ENCODE measurements at regions not wholly inside any gene's neighbourhood (a gene's known extent, or its start where the extent isn't known, plus 50 kb on each side); places are given as distances from the start of the nearest gene placed in this dataset.

DNA sequence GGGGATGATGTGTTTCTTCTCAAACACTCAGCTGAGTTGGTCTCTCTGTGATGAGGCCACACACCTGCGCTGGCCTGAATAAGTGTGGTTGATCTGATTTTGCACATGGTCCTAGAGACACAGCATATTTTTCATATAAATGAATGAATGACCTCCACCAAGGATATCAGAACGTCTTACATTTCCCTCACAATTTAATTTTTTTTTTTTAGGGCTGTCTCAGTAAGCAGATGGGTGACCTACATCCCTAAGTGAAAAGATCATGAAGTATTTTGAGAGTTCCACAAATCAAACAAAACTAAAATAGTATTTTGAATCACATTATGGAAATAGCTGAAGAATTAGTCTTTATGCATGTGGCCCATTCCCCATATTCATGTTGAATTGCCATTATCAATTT, 333.7 kb upstream of the TMTC1 start:
- no peak overlapping the region for H3K27ac ChIP-seq (ENCODE audit: low read depth in 2 of 2, low read length in 2 of 2)
- H3K9ac ChIP-seq (ENCODE audit: low read depth in 1 of 2, low read length in 2 of 2): no peak overlapping the region
- peaks cover 0 to 2% of the 10 kb centered on the region in 2 donors for H3K9me3 ChIP-seq (ENCODE audit: control insufficient read depth in 2 of 2, low read length in 2 of 2)
- H3K27me3 ChIP-seq (ENCODE audit: control insufficient read depth in 2 of 2, insufficient read depth in 2 of 2, low read length in 2 of 2): no peaks in the 10 kb centered on the region
- H3K4me1 ChIP-seq (ENCODE audit: control insufficient read depth in 2 of 2, insufficient read depth in 2 of 2, low read length in 2 of 2): no peaks in the 10 kb centered on the region
- H3K4me3 ChIP-seq (ENCODE audit: low read length in 2 of 2): no peak overlapping the region
- H3K36me3 ChIP-seq (ENCODE audit: control insufficient read depth in 2 of 2, insufficient read depth in 2 of 2, low read length in 2 of 2): no peaks in the 10 kb centered on the region

- Histone ChIP-seq H3K4me3 (ENCODE audit: low read length in 2 of 2) (no peak overlapping the region), H3K36me3 (ENCODE audit: control insufficient read depth in 2 of 2, insufficient read depth in 2 of 2, low read length in 2 of 2) (no peaks in the 10 kb centered on the region), H3K9me3 (ENCODE audit: control insufficient read depth in 2 of 2, low read length in 2 of 2) (peaks cover 0 to 4% of the 10 kb centered on the region in 2 donors), H3K4me1 (ENCODE audit: control insufficient read depth in 2 of 2, insufficient read depth in 2 of 2, low read length in 2 of 2) (no peaks in the 10 kb centered on the region), H3K27ac (ENCODE audit: low read depth in 2 of 2, low read length in 2 of 2) (no peak overlapping the region), H3K27me3 (ENCODE audit: control insufficient read depth in 2 of 2, insufficient read depth in 2 of 2, low read length in 2 of 2) (no peaks in the 10 kb centered on the region), H3K9ac (ENCODE audit: low read depth in 1 of 2, low read length in 2 of 2) (no peak overlapping the region)
Observed at GRCh38 chr12:30111719-30112118, 328.0 kb upstream of the TMTC1 start.

DNA sequence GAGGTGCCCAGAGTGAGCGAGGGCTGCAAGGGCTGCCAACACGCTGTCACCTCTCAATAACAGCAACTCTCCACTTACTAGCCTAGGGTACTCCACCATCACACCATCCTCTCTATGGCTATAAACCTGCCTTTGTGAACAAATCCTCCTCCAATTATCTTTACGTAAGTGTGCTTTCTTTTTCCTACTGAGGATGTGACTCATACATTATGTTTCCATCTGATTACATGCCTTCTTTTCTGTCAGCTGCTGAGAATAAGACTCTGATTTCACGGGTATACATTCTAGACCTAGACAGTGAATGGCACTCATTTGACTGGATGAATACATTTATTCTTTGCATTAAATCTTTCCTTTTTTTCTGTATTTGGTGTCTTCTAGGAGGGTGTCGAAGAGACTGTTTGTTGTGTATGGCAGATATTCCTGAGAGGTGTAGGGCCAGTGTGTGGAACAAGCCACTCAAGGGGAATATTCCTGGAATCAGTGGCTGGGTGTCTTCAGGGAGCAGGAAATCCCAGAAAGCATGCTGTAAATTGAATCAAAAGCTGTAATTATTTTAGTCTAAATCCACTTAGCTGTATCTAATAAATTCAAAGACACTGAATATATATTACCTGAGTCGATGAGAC, 327.3 kb upstream of the TMTC1 start:
- Histone ChIP-seq H3K27ac (ENCODE audit: low read depth in 2 of 2, low read length in 2 of 2) (no peak overlapping the region), H3K4me3 (ENCODE audit: low read length in 2 of 2) (no peak overlapping the region), H3K27me3 (ENCODE audit: control insufficient read depth in 2 of 2, insufficient read depth in 2 of 2, low read length in 2 of 2) (no peaks in the 10 kb centered on the region), H3K9me3 (ENCODE audit: control insufficient read depth in 2 of 2, low read length in 2 of 2) (peaks cover 0 to 4% of the 10 kb centered on the region in 2 donors), H3K36me3 (ENCODE audit: control insufficient read depth in 2 of 2, insufficient read depth in 2 of 2, low read length in 2 of 2) (no peaks in the 10 kb centered on the region), H3K9ac (ENCODE audit: low read depth in 1 of 2, low read length in 2 of 2) (no peak overlapping the region), H3K4me1 (ENCODE audit: control insufficient read depth in 2 of 2, insufficient read depth in 2 of 2, low read length in 2 of 2) (no peaks in the 10 kb centered on the region)

- Histone ChIP-seq H3K9me3 (ENCODE audit: control insufficient read depth in 2 of 2, low read length in 2 of 2) (peaks cover 0 to 4% of the 10 kb centered on the region in 2 donors), H3K9ac (ENCODE audit: low read depth in 1 of 2, low read length in 2 of 2) (no peak overlapping the region), H3K36me3 (ENCODE audit: control insufficient read depth in 2 of 2, insufficient read depth in 2 of 2, low read length in 2 of 2) (no peaks in the 10 kb centered on the region), H3K4me1 (ENCODE audit: control insufficient read depth in 2 of 2, insufficient read depth in 2 of 2, low read length in 2 of 2) (no peaks in the 10 kb centered on the region), H3K4me3 (ENCODE audit: low read length in 2 of 2) (no peak overlapping the region), H3K27ac (ENCODE audit: low read depth in 2 of 2, low read length in 2 of 2) (no peak overlapping the region), H3K27me3 (ENCODE audit: control insufficient read depth in 2 of 2, insufficient read depth in 2 of 2, low read length in 2 of 2) (no peaks in the 10 kb centered on the region)
Observed at GRCh38 chr12:30110498-30110897, 326.8 kb upstream of the TMTC1 start.

GRCh38 chr12:30108666-30109065, 324.9 kb upstream of the TMTC1 start:
- no peaks in the 10 kb centered on the region for H3K4me1 ChIP-seq (ENCODE audit: control insufficient read depth in 2 of 2, insufficient read depth in 2 of 2, low read length in 2 of 2)
- H3K9ac ChIP-seq (ENCODE audit: low read depth in 1 of 2, low read length in 2 of 2): no peak overlapping the region
- no peak overlapping the region for H3K27ac ChIP-seq (ENCODE audit: low read depth in 2 of 2, low read length in 2 of 2)
- H3K27me3 ChIP-seq (ENCODE audit: control insufficient read depth in 2 of 2, insufficient read depth in 2 of 2, low read length in 2 of 2): no peaks in the 10 kb centered on the region
- no peaks in the 10 kb centered on the region for H3K36me3 ChIP-seq (ENCODE audit: control insufficient read depth in 2 of 2, insufficient read depth in 2 of 2, low read length in 2 of 2)
- no peak overlapping the region for H3K4me3 ChIP-seq (ENCODE audit: low read length in 2 of 2)
- H3K9me3 ChIP-seq (ENCODE audit: control insufficient read depth in 2 of 2, low read length in 2 of 2): peaks cover 0 to 4% of the 10 kb centered on the region in 2 donors

DNA sequence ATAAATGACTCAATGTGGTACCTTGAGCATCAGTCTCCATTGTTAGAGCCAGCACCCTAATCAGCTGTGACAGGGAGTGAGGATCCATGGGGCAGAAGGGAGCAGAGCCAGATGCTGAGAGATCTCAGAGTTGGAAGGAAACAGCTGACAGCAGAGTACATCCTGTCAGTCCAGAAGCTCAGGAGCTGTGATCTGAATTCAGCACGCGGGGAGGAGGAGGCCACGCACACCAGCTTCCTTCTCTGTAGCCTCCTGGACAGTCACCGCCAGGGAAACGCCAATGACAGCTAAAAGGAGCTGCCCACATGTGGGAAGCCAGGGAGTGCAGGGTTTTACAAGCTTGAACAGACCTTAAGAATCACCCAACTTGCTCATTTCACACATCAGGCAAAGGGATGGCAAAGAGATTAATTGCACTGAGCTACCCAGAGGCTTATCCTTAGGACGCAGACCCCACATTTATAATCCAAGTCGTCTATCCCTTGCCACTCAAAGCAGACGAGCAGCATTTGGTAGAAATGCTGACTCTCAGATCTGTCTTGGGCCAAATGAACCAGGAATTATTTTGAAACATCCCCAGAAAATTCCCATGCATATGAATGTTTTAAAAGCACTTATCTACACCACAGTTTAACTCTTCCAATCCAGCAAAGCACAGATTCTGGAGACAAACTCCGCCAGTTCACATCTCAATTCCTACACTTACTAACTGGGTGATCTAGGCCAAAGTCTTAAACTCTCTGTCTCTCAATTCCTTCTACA, 322.6 kb upstream of the TMTC1 start:
- H3K4me1 ChIP-seq (ENCODE audit: control insufficient read depth in 2 of 2, insufficient read depth in 2 of 2, low read length in 2 of 2): no peaks in the 10 kb centered on the region
- no peaks in the 10 kb centered on the region for H3K36me3 ChIP-seq (ENCODE audit: control insufficient read depth in 2 of 2, insufficient read depth in 2 of 2, low read length in 2 of 2)
- H3K27ac ChIP-seq (ENCODE audit: low read depth in 2 of 2, low read length in 2 of 2): no peak overlapping the region
- no peaks in the 10 kb centered on the region for H3K27me3 ChIP-seq (ENCODE audit: control insufficient read depth in 2 of 2, insufficient read depth in 2 of 2, low read length in 2 of 2)
- H3K4me3 ChIP-seq (ENCODE audit: low read length in 2 of 2): no peak overlapping the region
- peaks cover 0 to 4% of the 10 kb centered on the region in 2 donors for H3K9me3 ChIP-seq (ENCODE audit: control insufficient read depth in 2 of 2, low read length in 2 of 2)
- no peak overlapping the region for H3K9ac ChIP-seq (ENCODE audit: low read depth in 1 of 2, low read length in 2 of 2)

DNA sequence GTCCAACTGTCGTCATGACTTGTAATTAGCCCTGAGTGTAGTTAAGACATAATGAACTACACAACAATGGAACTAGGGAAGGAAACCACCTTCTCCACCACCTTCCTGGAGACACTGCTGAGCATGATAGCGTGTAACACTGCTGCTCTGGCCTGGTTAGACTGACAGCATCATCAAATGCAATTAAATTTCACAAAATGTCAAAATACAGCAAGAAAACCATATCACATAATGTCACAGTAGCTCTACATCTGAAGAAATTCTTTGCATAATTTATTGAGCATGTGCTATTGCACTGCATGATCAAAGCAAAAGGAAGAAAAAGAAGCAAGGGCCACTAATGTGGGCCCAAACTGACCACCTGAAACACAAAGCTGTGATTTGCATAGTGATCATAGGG, 321.8 kb upstream of the TMTC1 start:
- H3K27ac ChIP-seq (ENCODE audit: low read depth in 2 of 2, low read length in 2 of 2): no peak overlapping the region
- H3K9ac ChIP-seq (ENCODE audit: low read depth in 1 of 2, low read length in 2 of 2): no peak overlapping the region
- no peaks in the 10 kb centered on the region for H3K36me3 ChIP-seq (ENCODE audit: control insufficient read depth in 2 of 2, insufficient read depth in 2 of 2, low read length in 2 of 2)
- H3K27me3 ChIP-seq (ENCODE audit: control insufficient read depth in 2 of 2, insufficient read depth in 2 of 2, low read length in 2 of 2): no peaks in the 10 kb centered on the region
- peaks cover 0 to 4% of the 10 kb centered on the region in 2 donors for H3K9me3 ChIP-seq (ENCODE audit: control insufficient read depth in 2 of 2, low read length in 2 of 2)
- H3K4me3 ChIP-seq (ENCODE audit: low read length in 2 of 2): no peak overlapping the region
- H3K4me1 ChIP-seq (ENCODE audit: control insufficient read depth in 2 of 2, insufficient read depth in 2 of 2, low read length in 2 of 2): no peaks in the 10 kb centered on the region

DNA sequence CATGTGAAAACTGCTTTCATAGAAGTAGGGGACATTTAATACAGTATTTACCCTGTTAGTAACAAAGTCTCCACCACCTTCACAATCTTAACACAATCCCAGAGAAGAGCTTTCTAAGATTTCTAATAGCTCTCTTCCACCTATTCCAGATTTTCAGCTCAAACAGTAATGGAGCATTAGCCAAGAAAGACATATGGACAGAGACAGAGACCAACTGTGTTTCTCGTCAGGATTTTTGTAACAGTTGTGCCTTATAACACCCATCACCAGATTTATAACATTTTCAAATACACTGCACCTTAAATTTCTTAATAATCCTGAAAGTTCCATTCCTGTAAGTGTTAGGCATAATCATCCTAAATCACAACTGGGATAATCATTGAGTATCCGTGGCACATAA, 321.2 kb upstream of the TMTC1 start:
- H3K36me3 ChIP-seq (ENCODE audit: control insufficient read depth in 2 of 2, insufficient read depth in 2 of 2, low read length in 2 of 2): no peaks in the 10 kb centered on the region
- H3K27ac ChIP-seq (ENCODE audit: low read depth in 2 of 2, low read length in 2 of 2): no peak overlapping the region
- H3K4me1 ChIP-seq (ENCODE audit: control insufficient read depth in 2 of 2, insufficient read depth in 2 of 2, low read length in 2 of 2): no peaks in the 10 kb centered on the region
- H3K9ac ChIP-seq (ENCODE audit: low read depth in 1 of 2, low read length in 2 of 2): no peak overlapping the region
- peaks cover 0 to 4% of the 10 kb centered on the region in 2 donors for H3K9me3 ChIP-seq (ENCODE audit: control insufficient read depth in 2 of 2, low read length in 2 of 2)
- no peak overlapping the region for H3K4me3 ChIP-seq (ENCODE audit: low read length in 2 of 2)
- H3K27me3 ChIP-seq (ENCODE audit: control insufficient read depth in 2 of 2, insufficient read depth in 2 of 2, low read length in 2 of 2): no peaks in the 10 kb centered on the region

DNA sequence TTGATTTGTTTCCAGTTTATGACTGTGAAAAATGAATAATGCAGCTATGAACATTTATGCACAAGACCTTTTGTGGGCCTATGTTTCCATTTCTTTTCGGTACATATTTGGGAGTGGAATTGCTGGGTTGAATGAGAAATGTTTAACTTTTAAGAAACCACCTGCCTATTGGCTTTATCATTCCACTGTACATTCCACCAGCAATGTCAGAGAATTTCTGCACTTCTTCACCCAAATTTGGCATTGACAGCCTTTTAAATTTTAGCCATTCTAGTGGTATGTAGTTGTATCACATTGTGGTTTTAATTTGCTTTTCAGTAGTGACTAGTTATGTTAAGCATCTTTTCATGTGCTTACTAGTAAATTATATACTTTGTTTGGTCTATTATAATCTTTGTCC, 317.0 kb upstream of the TMTC1 start:
- Histone ChIP-seq H3K4me1 (ENCODE audit: control insufficient read depth in 2 of 2, insufficient read depth in 2 of 2, low read length in 2 of 2) (no peaks in the 10 kb centered on the region), H3K36me3 (ENCODE audit: control insufficient read depth in 2 of 2, insufficient read depth in 2 of 2, low read length in 2 of 2) (no peaks in the 10 kb centered on the region), H3K4me3 (ENCODE audit: low read length in 2 of 2) (no peak overlapping the region), H3K9ac (ENCODE audit: low read depth in 1 of 2, low read length in 2 of 2) (no peak overlapping the region), H3K9me3 (ENCODE audit: control insufficient read depth in 2 of 2, low read length in 2 of 2) (no peaks in the 10 kb centered on the region), H3K27ac (ENCODE audit: low read depth in 2 of 2, low read length in 2 of 2) (no peak overlapping the region), H3K27me3 (ENCODE audit: control insufficient read depth in 2 of 2, insufficient read depth in 2 of 2, low read length in 2 of 2) (no peaks in the 10 kb centered on the region)

DNA sequence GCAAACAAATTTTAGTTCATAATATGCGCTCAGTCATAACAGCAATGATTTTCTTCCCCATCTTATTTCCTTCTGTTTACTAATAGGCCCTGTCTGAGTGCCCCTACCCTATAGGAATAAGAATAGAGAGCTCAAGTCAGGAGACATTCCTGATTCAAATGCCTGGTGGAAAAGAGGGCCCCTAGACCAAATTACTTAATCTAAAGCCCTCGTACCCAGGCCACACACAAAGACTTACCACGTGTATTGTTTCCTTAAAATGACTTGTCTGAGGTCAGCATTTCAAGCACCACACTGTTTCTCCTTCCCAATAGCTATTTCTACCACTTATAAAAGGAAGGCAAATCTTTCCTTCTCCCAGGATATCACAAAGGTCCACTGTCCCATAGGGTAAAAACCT, 314.9 kb upstream of the TMTC1 start:
- Histone ChIP-seq H3K9me3 (ENCODE audit: control insufficient read depth in 2 of 2, low read length in 2 of 2) (no peaks in the 10 kb centered on the region), H3K36me3 (ENCODE audit: control insufficient read depth in 2 of 2, insufficient read depth in 2 of 2, low read length in 2 of 2) (no peaks in the 10 kb centered on the region), H3K27me3 (ENCODE audit: control insufficient read depth in 2 of 2, insufficient read depth in 2 of 2, low read length in 2 of 2) (no peaks in the 10 kb centered on the region), H3K4me1 (ENCODE audit: control insufficient read depth in 2 of 2, insufficient read depth in 2 of 2, low read length in 2 of 2) (no peaks in the 10 kb centered on the region), H3K4me3 (ENCODE audit: low read length in 2 of 2) (no peak overlapping the region), H3K9ac (ENCODE audit: low read depth in 1 of 2, low read length in 2 of 2) (no peak overlapping the region), H3K27ac (ENCODE audit: low read depth in 2 of 2, low read length in 2 of 2) (no peak overlapping the region)

Data from mucosa of rectum (tissue), 2 donors.